ENCODE measurements at regions not wholly inside any gene's neighbourhood (a gene's known extent, or its start where the extent isn't known, plus 50 kb on each side); places are given as distances from the start of the nearest gene placed in this dataset.

DNA sequence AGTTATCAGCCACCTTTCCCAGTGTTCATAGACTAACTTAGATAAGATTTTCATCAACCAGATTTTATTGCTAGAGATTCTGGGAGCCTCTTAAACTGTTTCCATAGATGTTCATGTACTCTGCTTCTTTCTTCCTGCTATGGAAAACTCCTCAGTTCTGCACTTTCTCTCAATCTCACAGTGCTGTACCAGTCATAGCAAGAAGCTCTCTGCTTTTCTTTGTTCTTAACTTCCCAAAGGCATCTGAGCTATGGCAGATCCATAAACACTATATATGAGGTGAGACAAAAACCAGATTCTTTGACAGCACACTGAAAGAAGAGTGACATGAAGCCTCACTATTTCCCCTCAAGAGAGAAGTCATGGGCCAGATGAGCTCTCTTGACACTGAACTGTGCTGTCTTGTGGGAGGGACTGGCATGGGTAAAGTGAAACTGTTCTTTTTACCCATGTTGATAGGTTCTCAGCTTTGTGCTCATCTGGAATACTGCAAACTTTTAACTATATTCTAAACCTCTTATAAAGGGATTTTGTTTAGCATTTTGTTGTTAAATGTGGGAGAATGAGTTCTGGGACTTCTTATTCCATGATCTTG is 64.2 kb upstream of the LYPLAL1 start:
- no peak for TF ChIP-seq ZNF263 (CRISPR knock-in tag; IDR thresholded peaks at IDR 0.05)
- TF ChIP-seq ZNF660 (CRISPR knock-in tag; IDR thresholded peaks at IDR 0.05; ENCODE audit: borderline replicate concordance, low read depth): no peak
- no peak for TF ChIP-seq TAF1 (CRISPR knock-in tag; IDR thresholded peaks at IDR 0.05)
- no peak for TF ChIP-seq BCL6 (CRISPR knock-in tag; IDR thresholded peaks at IDR 0.05)
- TF ChIP-seq ZNF20 (CRISPR knock-in tag; IDR thresholded peaks at IDR 0.05): no peak
- TF ChIP-seq, protein P1, sequence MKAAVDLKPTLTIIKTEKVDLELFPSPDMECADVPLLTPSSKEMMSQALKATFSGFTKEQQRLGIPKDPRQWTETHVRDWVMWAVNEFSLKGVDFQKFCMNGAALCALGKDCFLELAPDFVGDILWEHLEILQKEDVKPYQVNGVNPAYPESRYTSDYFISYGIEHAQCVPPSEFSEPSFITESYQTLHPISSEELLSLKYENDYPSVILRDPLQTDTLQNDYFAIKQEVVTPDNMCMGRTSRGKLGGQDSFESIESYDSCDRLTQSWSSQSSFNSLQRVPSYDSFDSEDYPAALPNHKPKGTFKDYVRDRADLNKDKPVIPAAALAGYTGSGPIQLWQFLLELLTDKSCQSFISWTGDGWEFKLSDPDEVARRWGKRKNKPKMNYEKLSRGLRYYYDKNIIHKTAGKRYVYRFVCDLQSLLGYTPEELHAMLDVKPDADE (CRISPR knock-in tag; IDR thresholded peaks at IDR 0.05): no peak
- TF ChIP-seq, protein P2, sequence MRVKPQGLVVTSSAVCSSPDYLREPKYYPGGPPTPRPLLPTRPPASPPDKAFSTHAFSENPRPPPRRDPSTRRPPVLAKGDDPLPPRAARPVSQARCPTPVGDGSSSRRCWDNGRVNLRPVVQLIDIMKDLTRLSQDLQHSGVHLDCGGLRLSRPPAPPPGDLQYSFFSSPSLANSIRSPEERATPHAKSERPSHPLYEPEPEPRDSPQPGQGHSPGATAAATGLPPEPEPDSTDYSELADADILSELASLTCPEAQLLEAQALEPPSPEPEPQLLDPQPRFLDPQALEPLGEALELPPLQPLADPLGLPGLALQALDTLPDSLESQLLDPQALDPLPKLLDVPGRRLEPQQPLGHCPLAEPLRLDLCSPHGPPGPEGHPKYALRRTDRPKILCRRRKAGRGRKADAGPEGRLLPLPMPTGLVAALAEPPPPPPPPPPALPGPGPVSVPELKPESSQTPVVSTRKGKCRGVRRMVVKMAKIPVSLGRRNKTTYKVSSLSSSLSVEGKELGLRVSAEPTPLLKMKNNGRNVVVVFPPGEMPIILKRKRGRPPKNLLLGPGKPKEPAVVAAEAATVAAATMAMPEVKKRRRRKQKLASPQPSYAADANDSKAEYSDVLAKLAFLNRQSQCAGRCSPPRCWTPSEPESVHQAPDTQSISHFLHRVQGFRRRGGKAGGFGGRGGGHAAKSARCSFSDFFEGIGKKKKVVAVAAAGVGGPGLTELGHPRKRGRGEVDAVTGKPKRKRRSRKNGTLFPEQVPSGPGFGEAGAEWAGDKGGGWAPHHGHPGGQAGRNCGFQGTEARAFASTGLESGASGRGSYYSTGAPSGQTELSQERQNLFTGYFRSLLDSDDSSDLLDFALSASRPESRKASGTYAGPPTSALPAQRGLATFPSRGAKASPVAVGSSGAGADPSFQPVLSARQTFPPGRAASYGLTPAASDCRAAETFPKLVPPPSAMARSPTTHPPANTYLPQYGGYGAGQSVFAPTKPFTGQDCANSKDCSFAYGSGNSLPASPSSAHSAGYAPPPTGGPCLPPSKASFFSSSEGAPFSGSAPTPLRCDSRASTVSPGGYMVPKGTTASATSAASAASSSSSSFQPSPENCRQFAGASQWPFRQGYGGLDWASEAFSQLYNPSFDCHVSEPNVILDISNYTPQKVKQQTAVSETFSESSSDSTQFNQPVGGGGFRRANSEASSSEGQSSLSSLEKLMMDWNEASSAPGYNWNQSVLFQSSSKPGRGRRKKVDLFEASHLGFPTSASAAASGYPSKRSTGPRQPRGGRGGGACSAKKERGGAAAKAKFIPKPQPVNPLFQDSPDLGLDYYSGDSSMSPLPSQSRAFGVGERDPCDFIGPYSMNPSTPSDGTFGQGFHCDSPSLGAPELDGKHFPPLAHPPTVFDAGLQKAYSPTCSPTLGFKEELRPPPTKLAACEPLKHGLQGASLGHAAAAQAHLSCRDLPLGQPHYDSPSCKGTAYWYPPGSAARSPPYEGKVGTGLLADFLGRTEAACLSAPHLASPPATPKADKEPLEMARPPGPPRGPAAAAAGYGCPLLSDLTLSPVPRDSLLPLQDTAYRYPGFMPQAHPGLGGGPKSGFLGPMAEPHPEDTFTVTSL (CRISPR knock-in tag; IDR thresholded peaks at IDR 0.05; ENCODE audit: borderline replicate concordance): no peak
- TF ChIP-seq ZNF138 (CRISPR knock-in tag; IDR thresholded peaks at IDR 0.05; ENCODE audit: low read depth): no peak

All from HepG2 (cell line).